Keratinocyte (primary cell): ENCODE measurements at regions not wholly inside any gene's neighbourhood (a gene's known extent, or its start where the extent isn't known, plus 50 kb on each side); places are given as distances from the start of the nearest gene placed in this dataset.

Source experiments
- CTCF ChIP-seq, 3 experiments: IDR thresholded peaks in 1 of 3; conservative IDR thresholded peaks in 1 of 3; optimal IDR thresholded peaks in 1 of 3; 2 replicates in 2 of 3; 3 replicates in 1 of 3; pipeline versions ENCODE3 to v1.5.1; 2011; ENCODE audit warnings: low read length in 3 of 3, mild to moderate bottlenecking in 3 of 3, moderate library complexity in 2 of 3, control low read depth in 1 of 3, inconsistent platforms in 1 of 3; ENCODE audit not compliant: insufficient read depth in 2 of 3; ENCODE audit errors: extremely low read depth in 1 of 3
- EZH2 ChIP-seq: IDR thresholded peaks from one replicate; pipeline ENCODE4 v1.6.1; 2012; ENCODE audit warnings: inconsistent platforms, mild to moderate bottlenecking, low read length, moderate library complexity

- TF ChIP-seq CTCF (optimal IDR thresholded peaks at IDR 0.05 in 1 of 3, IDR thresholded peaks at IDR 0.05 in 1 of 3, conservative IDR thresholded peaks at IDR 0.05 in 1 of 3; ENCODE audit: extremely low read depth in 1 of 3, insufficient read depth in 2 of 3, low read length in 3 of 3): no peak
- TF ChIP-seq EZH2: no peak
These were observed 867.8 kb downstream of the TTLL7 start for GRCh38 chr1:83130886-83131691.
